HepG2 (cell line): ENCODE measurements at regions not wholly inside any gene's neighbourhood (a gene's known extent, or its start where the extent isn't known, plus 50 kb on each side); places are given as distances from the start of the nearest gene placed in this dataset.

Experiments
- ATAC-seq: fragments of 200-7000 bp; cut with Tn5 transposase; 3 replicates; pipeline ENCODE4 v1.9.1; 2020; ENCODE audit warnings: mild to moderate bottlenecking, moderate library complexity
- BruUV-seq: library from RNA; stranded (reverse); fragments of 400-500 nt; replicated peaks from 2 replicates; lab custom pipeline; 2021; lab: Mats Ljungman, UMichigan
- CTCF ChIA-PET: fragments of 300-600 bp; formaldehyde crosslinking; extraction: SDS; loops from one replicate; lab custom pipeline; 2021; ENCODE audit warnings: low total read pairs, inconsistent platforms, low intra/inter-chr PET ratio; lab: Yijun Ruan, JAX
- POLR2A ChIA-PET: fragments of 350-600 bp; sonication (Branson Sonifier 250); formaldehyde crosslinking; loops from one replicate; lab custom pipeline; 2020; ENCODE audit warnings: antibody characterized with exemption, inconsistent platforms; lab: Yijun Ruan, JAX
- DNase-seq: peaks from one replicate; pipeline ENCODE4 v3.0.0-alpha.2; 2015; ENCODE audit warnings: low spot score
- FAIRE-seq: peaks from 3 replicates; lab custom pipeline; 2011; peaks lifted over from hg19 to GRCh38; lab: Jason Lieb, UNC
- H2AFZ ChIP-seq: one replicate; pipeline ENCODE4 v1.6.1; 2011; ENCODE audit warnings: low read length, inconsistent platforms
- H3K27ac ChIP-seq: fragments of 300-600 bp; 3 replicates; pipeline ENCODE4 v1.8.0; 2011; ENCODE audit warnings: mixed run types, mild to moderate bottlenecking, mixed read lengths, low read length, inconsistent platforms; ENCODE audit not compliant: insufficient read depth; ENCODE audit errors: extremely low read length
- H3K27me3 ChIP-seq, 2 experiments: fragments of 200-600 bp in 1 of 2; 2 replicates in 1 of 2; 3 replicates in 1 of 2; pipeline versions ENCODE4 v1.6.0 to v1.8.0; 2011; ENCODE audit warnings: low read length in 2 of 2, mild to moderate bottlenecking in 2 of 2, moderate library complexity in 2 of 2, inconsistent platforms in 1 of 2; ENCODE audit not compliant: insufficient read depth in 2 of 2, control insufficient read depth in 1 of 2
- H3K36me3 ChIP-seq, 2 experiments: fragments of 200-600 bp in 1 of 2; replicated peaks in 1 of 2; 2 replicates in 1 of 2; 3 replicates in 1 of 2; pipeline versions ENCODE4 v1.5.1 to v1.8.0; 2011; ENCODE audit warnings: low read length in 2 of 2, inconsistent platforms in 1 of 2; ENCODE audit not compliant: insufficient read depth in 2 of 2, control insufficient read depth in 1 of 2
- H3K4me1 ChIP-seq: 2 replicates; pipeline ENCODE4 v1.5.1; 2012; ENCODE audit warnings: low read length, inconsistent platforms; ENCODE audit not compliant: insufficient read depth
- H3K4me2 ChIP-seq: 2 replicates; pipeline ENCODE4 v1.6.0; 2011; ENCODE audit warnings: low read depth, low read length, inconsistent platforms
- H3K4me3 ChIP-seq, 3 experiments: fragments of 200-600 bp in 1 of 3; sonication (generic), shearing (Covaris generic) in 1 of 3; replicated peaks in 1 of 3; 2 replicates each; pipeline ENCODE4 v1.5.1; 2011 to 2016; ENCODE audit warnings: low read length in 3 of 3, inconsistent platforms in 2 of 3, low read depth in 2 of 3, mild to moderate bottlenecking in 2 of 3, control low read depth in 1 of 3, mixed read lengths in 1 of 3; ENCODE audit not compliant: insufficient read depth in 1 of 3
- H3K79me2 ChIP-seq: one replicate; pipeline ENCODE4 v1.6.1; 2011; ENCODE audit warnings: low read length, inconsistent platforms; ENCODE audit not compliant: insufficient read depth
- H3K9ac ChIP-seq: 2 replicates; pipeline ENCODE4 v1.6.0; 2011; ENCODE audit warnings: mild to moderate bottlenecking, low read depth, low read length, inconsistent platforms; ENCODE audit not compliant: insufficient read depth
- H3K9me3 ChIP-seq: 2 replicates; pipeline ENCODE4 v1.5.1; 2012; ENCODE audit warnings: mild to moderate bottlenecking, low read length
- H4K20me1 ChIP-seq: 2 replicates; pipeline ENCODE4 v1.6.0; 2011; ENCODE audit warnings: inconsistent platforms, mild to moderate bottlenecking, low read length, moderate library complexity; ENCODE audit not compliant: insufficient read depth
- BATF2 ChIP-seq: sonication (generic); formaldehyde crosslinking; IDR thresholded peaks from 2 replicates; pipeline ENCODE4 v1.8.0; 2022; ENCODE audit warnings: mild to moderate bottlenecking, missing genetic modification reagents, moderate library complexity
- E2F1 ChIP-seq: sonication (generic); formaldehyde crosslinking; IDR thresholded peaks from 2 replicates; pipeline ENCODE4 v1.5.0; 2020; ENCODE audit warnings: missing genetic modification reagents
- EED ChIP-seq: sonication (generic); formaldehyde crosslinking; IDR thresholded peaks from 2 replicates; pipeline ENCODE4 v1.5.0; 2020; ENCODE audit warnings: mild to moderate bottlenecking, missing genetic modification reagents
- ETS1 ChIP-seq: sonication (generic); formaldehyde crosslinking; IDR thresholded peaks from 2 replicates; pipeline ENCODE4 v1.4.0; 2020; ENCODE audit warnings: missing genetic modification reagents
- GLMP ChIP-seq: sonication (generic); formaldehyde crosslinking; IDR thresholded peaks from 2 replicates; pipeline ENCODE4 v1.9.0; 2021; ENCODE audit warnings: missing genetic modification reagents, mild to moderate bottlenecking, borderline replicate concordance
- HMGA1 ChIP-seq: sonication (generic); formaldehyde crosslinking; conservative IDR thresholded peaks from 2 replicates; pipeline ENCODE4 v1.4.0; 2020; ENCODE audit warnings: missing genetic modification reagents
- MTERF4 ChIP-seq: sonication (generic); formaldehyde crosslinking; IDR thresholded peaks from 2 replicates; pipeline ENCODE4 v1.8.0; 2023; ENCODE audit warnings: mild to moderate bottlenecking, missing genetic modification reagents
- NFKBIZ ChIP-seq: IDR thresholded peaks from 2 replicates; pipeline ENCODE4 v1.6.1; 2018; ENCODE audit warnings: missing genetic modification reagents, missing compliant biosample characterization
- POLR2AphosphoS2 ChIP-seq: IDR thresholded peaks from 2 replicates; pipeline ENCODE4 v1.6.1; 2011; ENCODE audit warnings: low read depth, low read length, improper control_type of control experiment
- SAP130 ChIP-seq: IDR thresholded peaks from 2 replicates; pipeline ENCODE4 v1.6.1; 2016; ENCODE audit warnings: low read depth
- SRSF1 ChIP-seq: fragments of 200-400 bp; formaldehyde crosslinking; optimal IDR thresholded peaks from 2 replicates; pipeline ENCODE3; 2017; ENCODE audit warnings: mild to moderate bottlenecking, low read depth, low read length, moderate library complexity
- SRSF4 ChIP-seq: fragments of 200-400 bp; formaldehyde crosslinking; IDR thresholded peaks from one replicate; pipeline ENCODE4 v1.6.1; 2018; ENCODE audit warnings: mild to moderate bottlenecking, low read depth, low read length, moderate library complexity; ENCODE audit not compliant: poor library complexity, severe bottlenecking
- THYN1 ChIP-seq: sonication (generic); formaldehyde crosslinking; IDR thresholded peaks from 2 replicates; pipeline ENCODE4 v1.8.1; 2023; ENCODE audit warnings: low read depth, mild to moderate bottlenecking, moderate library complexity, missing genetic modification reagents, borderline replicate concordance
- ZBTB42 ChIP-seq: sonication (generic); formaldehyde crosslinking; IDR thresholded peaks from 2 replicates; pipeline ENCODE4 v1.5.0; 2020; ENCODE audit warnings: mild to moderate bottlenecking, missing genetic modification reagents
- ZNF121 ChIP-seq: sonication (generic); formaldehyde crosslinking; IDR thresholded peaks from 2 replicates; pipeline ENCODE4 v1.5.0; 2020; ENCODE audit warnings: mild to moderate bottlenecking, missing genetic modification reagents
- ZNF512 ChIP-seq: sonication (generic); formaldehyde crosslinking; IDR thresholded peaks from 2 replicates; pipeline ENCODE4 v1.4.0; 2020; ENCODE audit warnings: mild to moderate bottlenecking, missing genetic modification reagents
- ZNF841 ChIP-seq: sonication (generic); formaldehyde crosslinking; IDR thresholded peaks from 2 replicates; pipeline ENCODE4 v1.8.1; 2023; ENCODE audit warnings: missing genetic modification reagents, borderline replicate concordance
- WGBS: methylation state at CpG from one replicate; pipeline ENCODE4 v1.1.6; 2017; ENCODE audit warnings: low lambda C conversion rate; 5-methylcytosine and 5-hydroxymethylcytosine counted together
- in situ Hi-C: cut with HindIII; loops from 2 replicates; pipeline ENCODE4 v1.10.0; 2017; ENCODE audit warnings: low pct_unique_long_range_greater_than_20kb; ENCODE audit not compliant: extremely low pct_ligation_motif_present
- intact Hi-C: fragments of 100-400 bp; cut with micrococcal nuclease; formaldehyde crosslinking; loops from one replicate; pipeline ENCODE4 v1.10.0; 2022; ENCODE audit not compliant: unreplicated experiment

- Histone ChIP-seq H3K4me3 (peak overlapping the region; percentile 40 to 59 (median 48); a peak in 5 of 6 replicates), H2AFZ (peak overlapping the region; percentile 36), H3K4me2 (peak overlapping the region; percentile 76), H3K27me3 (no peaks in the 10 kb centered on the region), H4K20me1 (no peaks in the 10 kb centered on the region), H3K4me1 (peaks cover 23% of the 10 kb centered on the region), H3K9ac (peak overlapping the region; percentile 61), H3K36me3 (no peaks in the 10 kb centered on the region), H3K9me3 (no peaks in the 10 kb centered on the region), H3K79me2 (no peaks in the 10 kb centered on the region), H3K27ac (peak overlapping the region; percentile 91)
- intact Hi-C loops: no loop called here
- FAIRE-seq: peak; percentile 61
- WGBS: 16% methylated on average over 6 of the region's 6 CpGs
- ATAC-seq: peak; percentile 96
- POLR2A ChIA-PET: interaction anchor here (0.7 to 2.0 kb wide), 7 partner anchors 10 to 400 kb away, joined by 3 to 8 read pairs (median 3); no protein-coding TSS in a partner anchor
- DNase-seq: peak; percentile 79
- in situ Hi-C loops: no loop called here
- BruUV-seq: TSS peak; percentile 83
- CTCF ChIA-PET: no interaction called here
- TF ChIP-seq SAP130 (0 out of 2 replicates have a peak, but pooled peaks have one; percentile 11), ZBTB42 (CRISPR knock-in tag) (no peak), THYN1 (CRISPR knock-in tag) (no peak), BATF2 (no peak), NFKBIZ (CRISPR knock-in tag) (no peak), ETS1 (CRISPR knock-in tag) (no peak), SRSF1 (no peak), EED (CRISPR knock-in tag) (no peak), ZNF512 (CRISPR knock-in tag) (no peak), SRSF4 (no peak), GLMP (no peak), ZNF121 (CRISPR knock-in tag) (no peak), E2F1 (0 out of 2 replicates have a peak, but pooled peaks have one; percentile 7), ZNF841 (CRISPR knock-in tag) (no peak), POLR2AphosphoS2 (no peak), MTERF4 (no peak), HMGA1 (CRISPR knock-in tag) (no peak)
Observed at GRCh38 chr3:66808891-66809594, 189.1 kb upstream of the KBTBD8 start.
